WTC11 (cell line): ENCODE measurements at regions not wholly inside any gene's neighbourhood (a gene's known extent, or its start where the extent isn't known, plus 50 kb on each side); places are given as distances from the start of the nearest gene placed in this dataset.
"Not testable (repeated sequence)": the region's sequence is repeated elsewhere in the genome, so short reads cannot be mapped to it uniquely, and the experiment has no call there.

Experiments used
- ATAC-seq: fragments of 200-7000 bp; cut with Tn5 transposase; 2 replicates; pipeline ENCODE4 v1.10.0; 2021; ENCODE audit warnings: mild to moderate bottlenecking, moderate library complexity
- CTCF ChIA-PET: fragments of 300-600 bp; sonication (Branson Sonifier 250); formaldehyde crosslinking; loops from one replicate; lab custom pipeline; 2021; ENCODE audit warnings: antibody characterized with exemption; lab: Charles Lee
- POLR2A ChIA-PET: fragments of 350-600 bp; sonication (Branson Sonifier 250); formaldehyde crosslinking; loops from one replicate; lab custom pipeline; 2021; ENCODE audit warnings: antibody characterized with exemption; lab: Charles Lee
- DNase-seq: peaks from one replicate; pipeline ENCODE4 v3.0.0; 2021; ENCODE audit warnings: low spot score
- H3K27ac Mint-ChIP-seq: 2 replicates; pipeline ENCODE4 v1.8.0; 2021; ENCODE audit warnings: mixed read lengths
- H3K27me3 Mint-ChIP-seq: 2 replicates; pipeline ENCODE4 v1.8.0; 2021; ENCODE audit warnings: low read depth, mild to moderate bottlenecking, moderate library complexity, mixed read lengths
- H3K36me3 Mint-ChIP-seq: 2 replicates; pipeline ENCODE4 v1.8.0; 2021; ENCODE audit warnings: mixed read lengths
- H3K4me1 Mint-ChIP-seq: 2 replicates; pipeline ENCODE4 v1.8.0; 2022; ENCODE audit warnings: mixed read lengths
- H3K4me3 Mint-ChIP-seq: 2 replicates; pipeline ENCODE4 v1.8.0; 2021; ENCODE audit warnings: mild to moderate bottlenecking, moderate library complexity, mixed read lengths
- H3K9me3 Mint-ChIP-seq: 2 replicates; pipeline ENCODE4 v1.8.0; 2021; ENCODE audit warnings: mixed read lengths
- ATF1 ChIP-seq: sonication (generic); formaldehyde crosslinking; IDR thresholded peaks from 2 replicates; pipeline ENCODE4 v1.8.1; 2023; ENCODE audit warnings: mild to moderate bottlenecking, moderate library complexity, missing genetic modification reagents
- ATF6 ChIP-seq: sonication (generic); formaldehyde crosslinking; IDR thresholded peaks from 2 replicates; pipeline ENCODE4 v1.8.1; 2023; ENCODE audit warnings: mild to moderate bottlenecking, missing genetic modification reagents
- CTCF ChIP-seq: fragments of 200-600 bp; IDR thresholded peaks from 2 replicates; pipeline ENCODE4 v1.8.0; 2022; ENCODE audit warnings: antibody characterized with exemption
- ESRRA ChIP-seq: sonication (generic); formaldehyde crosslinking; IDR thresholded peaks from 2 replicates; pipeline ENCODE4 v1.8.1; 2022; ENCODE audit warnings: mild to moderate bottlenecking, missing genetic modification reagents, borderline replicate concordance
- FOXP4 ChIP-seq: sonication (generic); formaldehyde crosslinking; IDR thresholded peaks from 2 replicates; pipeline ENCODE4 v1.8.0; 2022; ENCODE audit warnings: mild to moderate bottlenecking, missing genetic modification reagents
- GABPB1 ChIP-seq: sonication (generic); formaldehyde crosslinking; IDR thresholded peaks from 2 replicates; pipeline ENCODE4 v1.8.1; 2023; ENCODE audit warnings: mild to moderate bottlenecking, missing genetic modification reagents
- JAZF1 ChIP-seq: fragments of 250-450 bp; sonication (Bioruptor Pico); IDR thresholded peaks from 2 replicates; pipeline ENCODE4 v1.9.0; 2021; ENCODE audit warnings: moderate library complexity, mild to moderate bottlenecking, inconsistent platforms
- MYBL2 ChIP-seq: sonication (generic); formaldehyde crosslinking; IDR thresholded peaks from 2 replicates; pipeline ENCODE4 v1.8.1; 2023; ENCODE audit warnings: mild to moderate bottlenecking, moderate library complexity, missing genetic modification reagents
- NFATC4 ChIP-seq: fragments of 250-450 bp; sonication (Bioruptor Pico); IDR thresholded peaks from 2 replicates; pipeline ENCODE4 v1.9.0; 2021; ENCODE audit warnings: mild to moderate bottlenecking
- NR1H2 ChIP-seq: sonication (generic); formaldehyde crosslinking; IDR thresholded peaks from 2 replicates; pipeline ENCODE4 v1.9.0; 2021; ENCODE audit warnings: mild to moderate bottlenecking, moderate library complexity, missing genetic modification reagents
- USF2 ChIP-seq: sonication (generic); formaldehyde crosslinking; IDR thresholded peaks from 2 replicates; pipeline ENCODE4 v1.8.1; 2023; ENCODE audit warnings: mild to moderate bottlenecking, missing genetic modification reagents, moderate library complexity
- ZBTB21 ChIP-seq: sonication (generic); formaldehyde crosslinking; IDR thresholded peaks from 2 replicates; pipeline ENCODE4 v1.8.1; 2023; ENCODE audit warnings: mild to moderate bottlenecking, missing genetic modification reagents, borderline replicate concordance
- ZNF121 ChIP-seq: sonication (generic); formaldehyde crosslinking; IDR thresholded peaks from 2 replicates; pipeline ENCODE4 v1.8.0; 2023; ENCODE audit warnings: missing genetic modification reagents
- ZNF423 ChIP-seq: fragments of 250-450 bp; sonication (Bioruptor Pico); IDR thresholded peaks from 2 replicates; pipeline ENCODE4 v2.1.2; 2022; ENCODE audit warnings: mild to moderate bottlenecking, moderate library complexity
- ZNF425 ChIP-seq: fragments of 250-450 bp; sonication (Bioruptor Pico); conservative IDR thresholded peaks from 2 replicates; pipeline ENCODE4 v1.9.0; 2021; ENCODE audit warnings: mild to moderate bottlenecking

- Mint-ChIP-seq H3K4me3 (no peak overlapping the region), H3K27ac (no peak overlapping the region), H3K27me3 (no peaks in the 10 kb centered on the region), H3K36me3 (no peaks in the 10 kb centered on the region), H3K4me1 (peaks cover 4% of the 10 kb centered on the region), H3K9me3 (no peaks in the 10 kb centered on the region)
- no peak for ATAC-seq
- no peak for TF ChIP-seq ZBTB21
- no peak for TF ChIP-seq USF2 (CRISPR knock-in tag)
- no peak for TF ChIP-seq ZNF425 (CRISPR knock-in tag)
- TF ChIP-seq ZNF121 (CRISPR knock-in tag) = no peak
- no peak for TF ChIP-seq ESRRA (CRISPR knock-in tag)
- no peak for DNase-seq
- POLR2A ChIA-PET = no interaction called here
- CTCF ChIA-PET = no interaction called here
These were observed 146.8 kb upstream of the TMPRSS15 start for GRCh38 chr21:18550361-18550760.

- no peaks in the 10 kb centered on the region for H3K9me3 Mint-ChIP-seq
- no peak overlapping the region for H3K27ac Mint-ChIP-seq
- ChIA-PET CTCF (no interaction called here), POLR2A (no interaction called here)
- H3K4me1 Mint-ChIP-seq = no peaks in the 10 kb centered on the region
- no peak overlapping the region for H3K4me3 Mint-ChIP-seq
- ATAC-seq (no peak), DNase-seq (no peak)
- no peaks in the 10 kb centered on the region for H3K36me3 Mint-ChIP-seq
- H3K27me3 Mint-ChIP-seq = no peaks in the 10 kb centered on the region
- TF ChIP-seq ATF6 (CRISPR knock-in tag) = no peak
- no peak for TF ChIP-seq NFATC4 (CRISPR knock-in tag)
- TF ChIP-seq NR1H2 (CRISPR knock-in tag) = no peak
- TF ChIP-seq JAZF1 (CRISPR knock-in tag) = no peak
- no peak for TF ChIP-seq ZNF423
- TF ChIP-seq FOXP4 (CRISPR knock-in tag) = no peak
- TF ChIP-seq CTCF = no peak
- no peak for TF ChIP-seq GABPB1 (CRISPR knock-in tag)
- TF ChIP-seq MYBL2 (CRISPR knock-in tag) = no peak
- no peak for TF ChIP-seq ATF1
- TF ChIP-seq, all 79 proteins: peak for 0
These were observed 150.2 kb upstream of the TMPRSS15 start for GRCh38 chr21:18553786-18554185.

GRCh38 chr21:18567770-18568169 is 164.2 kb upstream of the TMPRSS15 start:
- H3K36me3 Mint-ChIP-seq, ATAC-seq, H3K27me3 Mint-ChIP-seq, CTCF ChIA-PET, H3K4me3 Mint-ChIP-seq, POLR2A ChIA-PET, H3K27ac Mint-ChIP-seq, H3K9me3 Mint-ChIP-seq, H3K4me1 Mint-ChIP-seq: not testable (repeated sequence)
- DNase-seq = peak; percentile 39
- TF ChIP-seq CTCF = peak; percentile 63
